GM21360 (cell line): ENCODE measurements at regions not wholly inside any gene's neighbourhood (a gene's known extent, or its start where the extent isn't known, plus 50 kb on each side); places are given as distances from the start of the nearest gene placed in this dataset.
"Not testable (repeated sequence)": the region's sequence is repeated elsewhere in the genome, so short reads cannot be mapped to it uniquely, and the experiment has no call there.

Experiments used
- ATAC-seq: cut with Tn5 transposase; IDR thresholded peaks from one replicate; pipeline ENCODE4 v1.9.1; 2021; ENCODE audit warnings: mild to moderate bottlenecking, moderate library complexity; ENCODE audit not compliant: unreplicated experiment

DNA sequence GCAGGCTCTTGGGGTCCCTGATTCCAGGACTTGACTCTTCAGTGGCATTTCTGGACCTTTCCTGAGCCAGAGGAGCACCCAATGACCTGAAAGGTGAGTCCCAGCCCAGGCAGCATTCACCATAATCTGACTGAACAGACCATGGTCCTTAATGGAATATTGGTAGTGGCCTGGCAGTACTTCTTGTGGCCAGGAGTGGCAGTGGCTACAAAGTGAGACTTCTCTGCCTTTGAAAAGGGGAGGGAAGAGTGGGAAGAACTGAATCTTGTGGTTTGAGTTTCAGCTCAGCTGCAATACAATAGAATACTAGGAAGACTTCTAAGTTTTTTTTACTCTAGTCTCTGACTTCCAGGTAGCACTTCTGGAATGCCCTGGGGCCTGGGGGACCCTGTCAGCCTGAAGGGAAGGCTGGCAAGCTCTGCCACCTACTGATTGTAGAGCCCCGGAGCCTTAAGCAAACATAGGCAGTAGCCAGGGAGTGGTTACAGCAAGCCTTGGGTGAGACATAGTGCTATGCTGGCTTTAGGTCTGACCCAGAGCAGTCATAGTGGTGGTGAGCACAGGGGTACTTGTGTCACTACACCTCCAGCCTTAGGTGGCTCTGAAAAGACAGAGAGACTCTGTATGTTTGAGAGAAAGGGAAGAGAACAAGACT is 674.2 kb upstream of the MANEA start:
- no peak for ATAC-seq

DNA sequence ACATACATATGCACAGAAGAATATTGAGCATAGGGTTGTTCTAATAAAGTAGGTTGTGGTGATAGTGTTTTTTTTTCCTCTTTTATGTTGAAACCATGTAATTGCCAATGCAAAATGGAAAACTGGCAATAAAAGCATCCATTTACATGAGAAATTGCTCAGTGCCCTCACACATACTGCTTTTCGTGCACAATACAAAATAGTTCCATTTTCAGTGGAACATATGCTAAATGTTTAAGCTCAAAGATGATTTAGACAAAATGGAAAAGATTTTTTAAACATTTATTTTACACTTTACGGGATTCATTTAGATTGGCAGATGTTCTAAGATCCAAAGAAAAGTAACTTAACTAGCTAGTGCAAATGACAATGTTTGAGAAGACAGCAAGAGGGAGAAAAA is 678.1 kb upstream of the MANEA start:
- no peak for ATAC-seq

DNA sequence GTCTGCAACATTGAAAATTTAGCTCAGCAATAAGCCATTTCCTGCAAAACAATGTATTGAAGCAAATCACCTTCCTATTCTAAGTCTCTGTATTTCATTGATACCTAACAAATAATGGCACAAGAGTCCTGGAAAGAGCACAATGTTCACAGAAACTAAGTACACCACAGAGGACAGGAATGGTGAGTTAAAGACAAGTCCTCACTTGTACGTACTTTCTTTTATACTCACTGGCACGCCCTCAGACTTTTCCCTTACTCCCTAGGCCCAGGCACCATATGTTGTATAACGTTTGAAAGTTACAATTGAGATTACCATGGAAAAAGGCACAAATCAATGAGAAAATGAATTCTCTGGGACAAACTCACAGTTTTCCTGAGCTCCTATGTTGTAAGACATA is 683.0 kb upstream of the MANEA start:
- no peak for ATAC-seq

DNA sequence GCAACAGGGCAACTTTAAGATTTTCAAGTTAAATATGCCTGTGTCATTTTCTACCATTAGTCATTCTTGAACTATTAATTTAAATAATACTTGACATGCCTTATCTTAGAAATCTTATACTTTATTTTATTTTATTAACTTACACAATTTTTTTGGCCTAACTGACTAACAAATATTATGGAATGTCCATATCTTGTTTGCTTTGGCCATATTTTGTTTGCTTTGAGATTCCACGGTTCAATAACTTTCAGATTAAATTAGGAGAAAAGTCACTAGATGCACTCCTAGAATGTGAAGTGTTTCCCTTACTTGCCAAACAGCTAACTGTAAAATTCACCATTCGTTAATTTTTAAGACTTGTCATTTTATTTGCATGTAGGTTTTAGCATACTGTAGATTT is 684.0 kb upstream of the MANEA start:
- no peak for ATAC-seq

DNA sequence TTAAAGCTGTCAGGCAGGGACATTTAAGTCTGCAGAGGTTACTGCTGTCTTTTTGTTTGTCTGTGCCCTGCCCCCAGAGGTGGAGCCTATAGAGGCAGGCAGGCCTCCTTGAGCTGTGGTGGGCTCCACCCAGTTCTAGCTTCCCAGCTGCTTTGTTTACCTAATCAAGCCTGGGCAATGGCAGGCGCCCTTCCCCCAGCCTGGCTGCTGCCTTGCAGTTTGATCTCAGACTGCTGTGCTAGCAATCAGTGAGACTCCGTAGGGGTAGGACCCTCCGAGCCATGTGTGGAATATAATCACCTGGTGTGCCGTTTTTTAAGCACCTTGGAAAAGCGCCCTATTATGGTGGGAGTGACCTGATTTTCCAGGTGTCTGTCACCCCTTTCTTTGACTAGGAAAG is 703.5 kb upstream of the MANEA start:
- not testable (repeated sequence) for ATAC-seq

DNA sequence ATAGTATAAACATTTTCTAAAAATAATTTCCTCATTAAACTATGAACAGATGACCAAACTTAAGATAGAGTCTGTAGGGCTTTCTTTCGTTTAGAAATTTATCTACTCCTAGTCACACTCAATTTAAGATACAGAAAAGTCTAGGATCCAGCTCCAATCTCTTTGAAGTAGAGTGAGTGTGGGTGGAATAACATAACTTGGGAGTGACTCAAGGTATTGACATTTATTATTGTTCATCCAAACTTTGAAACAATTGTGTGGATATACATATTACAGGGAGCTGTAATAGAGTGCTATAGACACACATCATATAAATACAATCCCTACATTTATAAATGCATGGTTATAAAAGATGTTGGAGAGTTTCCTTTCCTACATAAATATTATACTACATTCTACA is 715.2 kb upstream of the MANEA start:
- no peak for ATAC-seq

DNA sequence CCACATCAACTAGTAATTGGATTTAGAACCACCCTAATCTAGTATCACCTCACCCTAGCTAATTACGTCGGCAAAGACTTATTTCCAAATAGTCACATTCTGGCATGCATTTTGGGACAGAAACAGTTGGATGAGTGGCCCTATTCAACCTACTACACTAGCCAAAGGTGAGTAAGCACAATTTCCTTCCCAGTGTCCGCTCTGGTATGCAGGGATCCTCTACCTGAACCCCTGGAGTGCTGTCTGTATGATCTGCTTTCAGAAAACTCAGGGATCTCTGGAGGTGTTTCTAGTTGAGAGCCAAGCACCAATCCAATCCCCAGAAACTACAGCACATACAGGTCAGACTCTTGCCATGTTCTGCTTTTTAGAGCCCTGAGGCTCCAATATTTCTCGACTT is 717.4 kb upstream of the MANEA start:
- ATAC-seq: no peak

DNA sequence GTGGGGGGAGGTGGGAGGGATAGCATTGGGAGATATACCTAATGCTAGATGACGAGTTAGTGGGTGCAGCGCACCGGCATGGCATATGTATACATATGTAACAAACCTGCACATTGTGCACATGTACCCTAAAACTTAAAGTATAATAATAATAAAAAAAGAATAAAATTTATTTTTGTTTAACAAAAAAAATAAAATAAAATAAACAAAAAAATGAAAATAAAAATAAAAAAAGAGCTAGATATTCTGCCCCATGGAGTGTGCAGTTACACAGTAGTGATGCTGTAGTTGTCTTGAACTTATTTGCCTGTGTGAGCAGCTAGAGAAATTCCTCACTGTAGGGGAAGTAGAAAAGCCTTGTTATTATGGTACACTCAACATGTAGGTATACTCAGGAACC is 720.3 kb upstream of the MANEA start:
- not testable (repeated sequence) for ATAC-seq

DNA sequence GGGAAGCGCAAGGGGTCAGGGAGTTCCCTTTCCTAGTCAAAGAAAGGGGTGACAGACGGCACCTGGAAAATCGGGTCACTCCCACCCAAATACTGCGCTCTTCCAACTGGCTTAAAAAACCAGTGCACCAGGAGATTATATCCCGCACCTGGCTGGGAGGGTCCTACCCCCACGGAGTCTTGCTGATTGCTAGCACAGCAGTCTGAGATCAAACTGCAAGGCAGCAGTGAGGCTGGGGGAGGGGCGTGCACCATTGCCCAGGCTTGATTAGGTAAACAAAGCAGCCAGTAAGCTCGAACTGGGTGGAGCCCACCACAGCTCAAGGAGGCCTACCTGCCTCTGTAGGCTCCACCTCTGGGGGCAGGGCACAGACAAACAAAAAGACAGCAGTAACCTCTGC is 726.0 kb upstream of the MANEA start:
- not testable (repeated sequence) for ATAC-seq

DNA sequence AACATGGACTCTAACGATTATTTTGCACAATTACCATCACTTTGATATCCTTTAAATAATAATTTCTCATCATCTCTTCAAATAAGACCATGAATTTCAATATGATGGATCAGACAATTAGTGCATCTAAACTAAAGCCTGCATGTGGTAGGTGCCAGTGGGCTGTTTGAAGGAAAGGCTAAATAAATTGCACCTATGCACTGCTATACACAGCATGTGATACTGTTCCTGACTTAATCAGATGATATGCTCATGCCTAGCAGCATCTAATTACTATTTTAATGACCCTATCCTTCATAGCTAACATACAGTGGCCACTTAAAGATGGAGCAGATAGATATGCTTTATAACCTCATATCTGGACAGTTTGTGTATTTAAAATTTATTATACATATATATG is 731.6 kb upstream of the MANEA start:
- no peak for ATAC-seq

DNA sequence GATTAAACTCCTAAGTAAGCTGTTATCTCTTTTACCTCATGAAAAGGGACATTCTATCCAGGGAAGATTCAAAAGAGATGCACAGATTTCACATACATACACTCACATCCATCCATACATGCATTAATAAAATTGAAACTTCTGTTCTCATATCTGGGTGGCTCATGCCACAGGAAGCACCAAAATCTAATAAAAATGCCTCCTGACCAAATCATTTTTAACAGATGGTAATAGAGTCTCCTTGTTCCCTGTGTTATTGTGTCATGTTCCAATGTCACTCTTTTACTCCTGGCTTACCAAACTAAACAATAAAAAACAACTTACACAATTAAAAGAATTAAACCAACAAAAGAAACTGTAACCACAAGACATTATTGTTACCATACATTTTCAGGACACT is 742.1 kb upstream of the MANEA start:
- ATAC-seq: no peak

DNA sequence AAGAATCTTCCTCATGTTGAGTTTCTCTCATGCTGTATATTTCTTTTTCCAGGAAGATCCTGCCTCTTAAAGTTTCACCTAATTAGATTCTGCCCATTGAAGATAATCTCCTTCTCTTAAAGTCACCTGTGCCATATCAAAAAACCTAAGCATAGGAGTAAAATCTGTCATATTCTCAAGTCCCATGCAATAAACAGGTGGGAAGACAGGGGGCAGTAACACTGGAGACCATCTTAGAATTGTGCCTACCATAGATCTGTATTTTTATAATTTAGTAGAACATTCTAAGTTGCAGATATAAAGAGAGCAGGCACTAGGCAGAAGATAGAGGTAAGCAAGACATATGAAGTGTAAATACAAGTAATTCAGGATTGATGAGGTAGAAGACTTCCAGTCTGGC is 763.5 kb upstream of the MANEA start:
- ATAC-seq: no peak

DNA sequence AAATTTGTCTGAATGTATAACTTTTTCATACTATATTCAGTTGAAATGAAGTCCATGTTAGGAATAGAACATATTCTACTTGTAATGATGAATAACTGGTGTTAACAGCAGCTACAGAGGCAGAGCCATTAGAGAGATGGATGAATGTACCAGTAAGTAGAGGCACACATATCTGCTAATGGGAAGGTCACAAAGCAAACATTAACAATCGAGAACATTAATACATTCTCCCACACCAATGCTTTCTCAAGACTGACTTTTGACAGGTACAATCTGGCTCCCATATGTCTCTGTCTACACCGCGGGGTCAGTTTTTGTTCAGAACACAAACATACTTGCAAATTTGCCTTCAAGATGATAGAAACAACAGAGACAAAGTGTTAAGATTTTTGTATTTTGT is 776.0 kb upstream of the MANEA start:
- ATAC-seq: no peak

DNA sequence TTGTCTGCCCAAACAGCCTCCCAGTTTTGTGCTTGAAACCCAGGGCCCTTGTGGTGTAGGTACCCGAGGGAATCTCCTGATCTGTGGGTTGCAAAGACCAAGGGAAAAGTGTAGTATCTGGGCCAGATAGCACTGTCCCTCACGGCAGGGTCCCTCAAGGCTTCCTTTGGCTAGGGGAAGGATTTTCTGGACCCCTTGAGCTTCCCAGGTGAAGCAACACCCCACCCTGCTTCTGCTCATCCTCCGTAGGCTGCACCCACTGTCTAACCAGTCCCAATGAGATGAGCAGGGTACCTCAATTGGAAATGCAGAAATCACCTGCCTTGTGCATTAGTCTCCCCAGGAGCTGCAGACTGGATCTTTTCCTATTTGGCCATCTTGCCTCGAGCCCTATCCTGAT is 791.8 kb upstream of the MANEA start:
- ATAC-seq: no peak

DNA sequence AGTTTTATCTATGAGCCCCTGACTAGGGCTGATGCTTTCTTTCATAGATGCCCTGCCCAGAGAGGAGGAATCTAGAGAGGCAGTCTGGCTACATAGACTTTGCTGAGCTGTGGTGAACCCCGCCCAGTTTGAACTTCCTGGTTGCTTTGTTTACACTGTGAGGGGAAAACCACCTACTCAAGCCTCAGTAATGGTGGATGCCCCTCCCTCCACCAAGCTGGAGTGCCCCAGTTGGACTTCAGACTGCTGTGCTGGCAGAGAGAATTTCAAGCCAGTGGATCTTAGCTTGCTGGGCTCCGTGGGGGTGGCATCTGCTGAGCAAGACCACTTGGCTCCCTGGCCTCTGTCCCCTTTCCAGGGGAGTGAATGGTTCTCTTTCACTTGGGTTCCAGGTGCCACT is 792.3 kb upstream of the MANEA start:
- not testable (repeated sequence) for ATAC-seq

DNA sequence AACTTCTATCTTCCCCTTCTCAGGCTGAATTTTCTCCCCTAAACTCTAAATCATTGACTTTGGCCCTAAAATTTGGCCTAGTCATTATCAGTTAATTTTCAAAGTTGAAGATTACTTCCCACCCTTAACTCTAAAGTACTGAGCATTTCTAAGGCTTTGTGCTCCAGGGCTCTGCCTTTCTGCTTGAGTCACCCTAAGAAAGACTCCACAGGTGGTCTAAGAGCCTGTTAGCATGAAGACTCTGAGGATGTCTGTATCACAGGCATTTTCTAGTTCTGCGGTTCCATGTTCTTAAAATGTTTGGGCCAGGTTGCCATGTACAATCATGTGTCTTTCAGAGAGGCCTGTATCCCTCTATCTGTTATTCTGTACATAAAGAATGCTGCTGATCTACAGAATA is 808.1 kb upstream of the MANEA start:
- ATAC-seq: no peak

DNA sequence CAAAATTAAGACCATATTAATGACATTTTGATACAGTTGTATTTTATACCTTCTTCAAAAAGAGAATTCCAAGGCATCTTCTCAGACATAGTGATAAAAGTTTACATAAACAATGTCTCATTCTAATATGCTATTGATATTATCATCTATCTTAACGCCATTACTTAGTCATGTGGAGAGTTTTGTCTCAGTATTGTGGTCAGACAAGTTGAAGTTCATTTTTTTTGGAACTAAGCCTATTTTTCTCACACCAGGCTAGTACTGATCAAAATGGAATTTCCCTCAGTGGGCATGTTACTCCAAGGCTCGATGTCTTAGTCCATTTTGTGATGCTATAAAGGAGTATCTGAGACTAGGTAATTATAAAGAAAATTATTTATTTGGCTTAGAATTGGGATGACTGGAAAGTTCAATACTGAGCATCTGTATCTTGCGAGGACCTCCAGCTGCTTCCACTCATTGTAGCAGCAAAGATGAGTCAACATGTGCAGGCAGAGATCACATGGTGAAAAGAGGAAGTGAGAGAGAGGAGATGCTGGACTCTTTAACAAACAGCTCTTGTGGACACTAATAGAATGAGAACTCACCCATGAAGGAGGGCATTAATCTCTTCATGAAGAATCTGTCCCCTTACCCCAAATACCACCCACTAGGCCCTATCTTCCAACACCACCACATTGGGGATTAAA is 825.5 kb upstream of the MANEA start:
- ATAC-seq: peak; percentile 99

DNA sequence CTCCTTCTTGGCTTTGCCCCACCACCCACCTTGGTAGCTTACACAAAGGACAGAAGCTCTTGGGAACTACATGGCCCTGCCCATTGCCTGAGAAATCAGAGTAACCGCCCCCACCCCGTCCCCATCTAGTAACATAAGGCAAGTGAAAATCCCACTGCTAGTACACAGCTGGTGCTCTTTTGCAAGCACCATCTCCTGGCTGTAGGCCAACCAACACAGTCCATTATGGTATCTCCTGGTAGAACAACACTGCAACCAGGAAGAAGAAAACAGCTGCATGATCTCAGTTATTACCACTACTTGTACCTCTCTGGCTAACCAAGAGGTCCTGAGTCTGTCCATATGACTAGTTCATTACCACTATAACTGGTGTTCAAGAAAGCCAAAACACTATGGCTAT is 841.1 kb upstream of the MANEA start:
- ATAC-seq: no peak

DNA sequence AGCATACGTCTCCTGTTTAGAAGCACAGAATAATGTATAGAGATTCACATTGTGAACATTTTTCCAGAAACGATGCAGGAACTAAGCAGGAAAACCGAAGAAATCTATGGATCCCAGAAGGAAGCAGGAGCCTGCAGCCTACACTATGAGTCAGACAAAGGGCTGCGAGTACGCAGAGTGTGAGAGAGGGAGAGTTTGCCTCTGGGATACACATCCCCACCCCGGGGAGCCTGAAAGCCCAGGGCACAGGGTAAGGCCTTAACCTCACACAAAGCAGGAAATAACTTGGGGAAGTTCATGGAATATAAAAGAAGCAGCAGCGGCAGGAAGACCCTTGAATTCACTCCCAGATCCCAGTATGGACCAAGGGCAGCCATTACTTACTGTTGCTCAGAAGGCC is 842.1 kb upstream of the MANEA start:
- no peak for ATAC-seq

DNA sequence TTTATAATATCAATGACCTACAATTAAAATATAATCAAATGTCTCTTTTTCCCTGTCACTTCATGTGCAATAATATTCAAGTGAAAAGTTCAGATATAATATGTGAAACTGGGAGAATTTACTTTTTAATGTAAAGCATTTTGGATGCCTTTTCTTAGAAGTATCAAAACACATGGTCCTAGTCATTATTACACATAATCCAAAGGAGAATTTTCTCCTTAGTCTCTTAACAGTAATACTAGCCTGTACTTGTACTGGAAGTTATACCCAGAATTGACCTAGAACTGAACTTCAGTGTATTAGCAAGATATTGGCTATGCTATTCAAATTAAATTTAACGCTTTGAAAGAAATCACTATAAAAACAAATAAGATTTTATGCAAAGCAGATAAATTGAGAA is 842.6 kb upstream of the MANEA start:
- ATAC-seq: no peak

DNA sequence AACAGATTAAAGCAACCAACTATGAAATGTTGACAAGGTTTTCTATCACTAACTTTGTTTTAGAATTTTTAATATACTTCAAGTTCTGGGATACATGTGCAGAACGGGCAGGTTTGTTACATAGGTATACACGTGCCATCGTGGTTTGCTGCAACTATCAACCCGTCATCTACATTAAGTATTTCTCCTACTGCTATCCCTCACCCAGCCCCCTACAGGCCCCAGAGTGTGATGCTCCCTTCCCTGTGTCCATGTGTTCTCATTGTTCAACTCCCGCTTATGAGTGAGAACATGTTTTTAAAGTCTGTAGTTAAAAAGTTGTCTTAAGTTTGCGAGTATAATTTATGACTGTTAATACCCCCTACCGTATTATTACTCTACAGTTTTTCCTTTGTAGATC is 844.3 kb upstream of the MANEA start:
- ATAC-seq: no peak

DNA sequence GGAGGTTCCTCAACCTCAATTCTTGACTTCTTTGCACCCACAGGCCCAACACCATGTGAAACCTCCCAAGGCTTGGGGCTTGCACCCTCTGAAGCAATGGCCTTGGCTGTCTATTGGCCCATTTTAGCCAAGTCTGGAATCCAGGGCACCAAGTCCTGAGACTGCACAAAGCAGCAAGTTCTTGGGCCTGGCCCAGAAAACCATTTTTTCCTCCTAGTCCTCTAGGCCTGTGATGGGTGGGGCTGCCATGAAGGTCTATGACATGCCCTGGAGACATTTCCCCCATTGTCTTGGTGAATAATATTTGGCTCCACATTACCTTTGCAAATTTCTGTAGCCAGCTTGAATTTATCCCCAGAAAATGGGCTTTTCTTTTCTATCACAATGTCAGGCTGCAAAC is 849.6 kb upstream of the MANEA start:
- no peak for ATAC-seq

DNA sequence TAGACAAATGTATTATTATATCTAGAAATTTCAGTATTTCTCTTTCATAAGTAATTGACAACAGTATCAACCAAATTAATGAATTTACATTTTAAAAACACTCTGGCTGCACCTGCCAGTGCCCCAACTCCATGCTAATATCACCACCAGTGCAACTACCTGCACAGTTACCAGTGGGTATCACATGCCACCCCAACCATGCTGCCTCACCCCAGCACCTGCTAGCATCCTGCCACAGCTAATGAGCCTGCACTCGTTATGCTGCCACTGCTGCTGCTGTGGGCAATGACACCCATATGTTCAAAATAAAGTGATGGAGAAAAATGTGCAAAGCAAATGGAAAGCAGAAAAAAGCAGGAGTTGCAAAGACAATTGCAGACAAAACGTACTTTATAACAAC is 855.9 kb upstream of the MANEA start:
- no peak for ATAC-seq
